ENCODE measurements at regions not wholly inside any gene's neighbourhood (a gene's known extent, or its start where the extent isn't known, plus 50 kb on each side); places are given as distances from the start of the nearest gene placed in this dataset.
"Not testable (repeated sequence)": the region's sequence is repeated elsewhere in the genome, so short reads cannot be mapped to it uniquely, and the experiment has no call there.

DNA sequence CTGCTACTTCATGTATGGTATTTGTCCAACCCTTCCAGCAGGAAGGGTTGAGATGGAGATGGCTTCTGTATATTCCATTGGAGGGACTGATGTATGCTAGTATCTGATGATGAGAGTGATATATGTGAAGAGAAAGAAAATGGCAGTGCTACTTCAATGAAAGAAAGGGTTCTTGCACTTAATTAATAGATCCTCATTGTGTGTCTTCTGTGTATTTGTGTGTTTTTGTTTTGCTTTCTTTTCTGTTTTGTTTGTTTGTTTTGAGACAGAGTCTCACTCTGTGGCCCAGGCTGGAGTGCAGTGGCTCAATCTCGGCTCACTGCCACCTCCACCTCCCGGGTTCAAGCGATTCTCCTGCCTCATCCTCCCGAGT is 61.2 kb upstream of the CRYM start:
- H3K9ac ChIP-seq (ENCODE audit: low read length), result no peak overlapping the region
- H3K36me3 ChIP-seq (ENCODE audit: low read length), result peaks cover 7% of the 10 kb centered on the region
- no peak overlapping the region for H3K4me3 ChIP-seq (ENCODE audit: insufficient read depth, low read length, poor library complexity, severe bottlenecking)
- H4K20me1 ChIP-seq (ENCODE audit: low read depth, low read length), result no peaks in the 10 kb centered on the region
- no peak overlapping the region for H3K4me2 ChIP-seq (ENCODE audit: low read depth, low read length, poor library complexity, severe bottlenecking)
- TF ChIP-seq EZH2phosphoT487 (conservative IDR thresholded peaks at IDR 0.05; ENCODE audit: low read length), result no peak
- TF ChIP-seq, protein P1, sequence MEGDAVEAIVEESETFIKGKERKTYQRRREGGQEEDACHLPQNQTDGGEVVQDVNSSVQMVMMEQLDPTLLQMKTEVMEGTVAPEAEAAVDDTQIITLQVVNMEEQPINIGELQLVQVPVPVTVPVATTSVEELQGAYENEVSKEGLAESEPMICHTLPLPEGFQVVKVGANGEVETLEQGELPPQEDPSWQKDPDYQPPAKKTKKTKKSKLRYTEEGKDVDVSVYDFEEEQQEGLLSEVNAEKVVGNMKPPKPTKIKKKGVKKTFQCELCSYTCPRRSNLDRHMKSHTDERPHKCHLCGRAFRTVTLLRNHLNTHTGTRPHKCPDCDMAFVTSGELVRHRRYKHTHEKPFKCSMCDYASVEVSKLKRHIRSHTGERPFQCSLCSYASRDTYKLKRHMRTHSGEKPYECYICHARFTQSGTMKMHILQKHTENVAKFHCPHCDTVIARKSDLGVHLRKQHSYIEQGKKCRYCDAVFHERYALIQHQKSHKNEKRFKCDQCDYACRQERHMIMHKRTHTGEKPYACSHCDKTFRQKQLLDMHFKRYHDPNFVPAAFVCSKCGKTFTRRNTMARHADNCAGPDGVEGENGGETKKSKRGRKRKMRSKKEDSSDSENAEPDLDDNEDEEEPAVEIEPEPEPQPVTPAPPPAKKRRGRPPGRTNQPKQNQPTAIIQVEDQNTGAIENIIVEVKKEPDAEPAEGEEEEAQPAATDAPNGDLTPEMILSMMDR (IDR thresholded peaks at IDR 0.05; ENCODE audit: insufficient read depth, low read length, poor library complexity, severe bottlenecking), result no peak
- H3K27ac ChIP-seq (ENCODE audit: low read depth, low read length), result no peak overlapping the region
- no peaks in the 10 kb centered on the region for H3F3A ChIP-seq (ENCODE audit: insufficient read depth)
- no peaks in the 10 kb centered on the region for H3K79me2 ChIP-seq (ENCODE audit: insufficient read depth, low read length)
- H2AFZ ChIP-seq (ENCODE audit: low read depth, low read length, severe bottlenecking), result no peak overlapping the region
- no peaks in the 10 kb centered on the region for H3K9me2 ChIP-seq (replicated peaks; ENCODE audit: insufficient read depth, low read length)
- H3K9me3 ChIP-seq (ENCODE audit: insufficient read depth, low read length), result no peaks in the 10 kb centered on the region
- no peaks in the 10 kb centered on the region for H3K27me3 ChIP-seq (ENCODE audit: low read length)

DNA sequence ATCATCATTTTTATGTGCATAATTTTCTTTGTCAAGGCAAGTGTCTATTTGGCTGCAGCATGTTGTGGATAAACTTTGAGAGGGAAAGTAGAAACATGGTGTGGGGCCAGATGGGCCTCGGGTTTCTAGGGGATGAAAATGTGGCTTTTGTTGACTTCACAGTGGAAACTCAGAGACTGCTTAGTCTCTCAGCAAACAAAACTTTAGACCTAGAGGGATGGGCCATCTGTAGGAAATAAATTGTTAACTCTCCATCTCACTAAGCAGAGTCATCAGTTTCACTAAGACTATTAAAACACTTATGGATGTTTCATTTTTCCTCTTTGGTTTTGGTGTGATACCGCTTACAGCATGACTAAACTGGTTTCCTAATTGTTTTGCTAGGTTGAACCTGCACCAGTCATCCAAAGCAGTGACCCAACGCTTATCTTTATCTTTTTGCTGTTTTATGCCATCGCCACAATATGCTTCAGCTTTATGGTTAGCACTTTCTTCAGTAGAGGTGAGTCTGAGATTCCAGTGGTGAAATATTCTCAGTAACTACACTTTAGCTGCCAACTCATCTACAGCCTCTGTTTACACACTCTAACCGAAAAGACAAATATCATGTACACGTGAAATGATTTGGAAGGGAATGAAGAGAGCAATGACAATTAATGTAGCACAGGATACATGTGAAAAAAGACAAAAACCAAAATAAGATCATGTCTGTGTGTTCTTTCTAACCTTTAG is 60.6 kb upstream of the CRYM start:
- TF ChIP-seq, protein P1 (IDR thresholded peaks at IDR 0.05; ENCODE audit: insufficient read depth, low read length, poor library complexity, severe bottlenecking), result no peak
- no peak for TF ChIP-seq EZH2phosphoT487 (conservative IDR thresholded peaks at IDR 0.05; ENCODE audit: low read length)
- Histone ChIP-seq H3K27ac (ENCODE audit: low read depth, low read length) (no peak overlapping the region), H3K4me3 (ENCODE audit: insufficient read depth, low read length, poor library complexity, severe bottlenecking) (no peak overlapping the region), H3F3A (ENCODE audit: insufficient read depth) (no peaks in the 10 kb centered on the region), H3K79me2 (ENCODE audit: insufficient read depth, low read length) (no peaks in the 10 kb centered on the region), H3K27me3 (ENCODE audit: low read length) (no peaks in the 10 kb centered on the region), H3K9me2 (replicated peaks; ENCODE audit: insufficient read depth, low read length) (no peaks in the 10 kb centered on the region), H3K9ac (ENCODE audit: low read length) (no peak overlapping the region), H3K9me3 (ENCODE audit: insufficient read depth, low read length) (no peaks in the 10 kb centered on the region), H3K4me2 (ENCODE audit: low read depth, low read length, poor library complexity, severe bottlenecking) (no peak overlapping the region), H3K36me3 (ENCODE audit: low read length) (peaks cover 7% of the 10 kb centered on the region), H2AFZ (ENCODE audit: low read depth, low read length, severe bottlenecking) (no peak overlapping the region), H4K20me1 (ENCODE audit: low read depth, low read length) (no peaks in the 10 kb centered on the region)

DNA sequence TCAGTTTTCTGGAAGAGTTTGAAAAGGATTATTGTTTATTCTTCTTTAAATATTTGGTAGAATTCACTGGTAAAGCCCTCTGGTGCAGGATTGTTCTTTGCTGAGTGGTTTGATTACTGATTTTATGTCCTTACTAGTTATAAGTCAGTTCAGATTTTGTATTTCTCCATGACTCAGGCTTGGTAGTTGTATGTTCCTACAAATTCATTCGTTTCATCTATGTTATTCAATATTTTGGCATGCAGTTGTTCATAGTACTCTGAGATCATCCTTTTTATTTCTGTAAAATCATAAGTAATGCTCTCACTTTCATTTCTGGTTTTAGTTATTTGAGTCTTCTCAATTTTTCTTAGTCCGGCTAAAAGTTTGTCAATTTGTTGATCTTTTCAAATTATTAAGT is 58.1 kb upstream of the CRYM start:
- Histone ChIP-seq H3K9ac (ENCODE audit: low read length) (no peak overlapping the region), H2AFZ (ENCODE audit: low read depth, low read length, severe bottlenecking) (no peak overlapping the region), H3K4me2 (ENCODE audit: low read depth, low read length, poor library complexity, severe bottlenecking) (no peak overlapping the region), H3K9me3 (ENCODE audit: insufficient read depth, low read length) (no peaks in the 10 kb centered on the region), H3K4me3 (ENCODE audit: insufficient read depth, low read length, poor library complexity, severe bottlenecking) (no peak overlapping the region), H3K9me2 (replicated peaks; ENCODE audit: insufficient read depth, low read length) (no peaks in the 10 kb centered on the region), H3K36me3 (ENCODE audit: low read length) (peaks cover 7% of the 10 kb centered on the region), H3K27me3 (ENCODE audit: low read length) (no peaks in the 10 kb centered on the region), H4K20me1 (ENCODE audit: low read depth, low read length) (no peaks in the 10 kb centered on the region), H3K27ac (ENCODE audit: low read depth, low read length) (no peak overlapping the region), H3K79me2 (ENCODE audit: insufficient read depth, low read length) (no peaks in the 10 kb centered on the region), H3F3A (ENCODE audit: insufficient read depth) (no peaks in the 10 kb centered on the region)
- TF ChIP-seq, protein P1 (IDR thresholded peaks at IDR 0.05; ENCODE audit: insufficient read depth, low read length, poor library complexity, severe bottlenecking), result no peak
- no peak for TF ChIP-seq EZH2phosphoT487 (conservative IDR thresholded peaks at IDR 0.05; ENCODE audit: low read length)

DNA sequence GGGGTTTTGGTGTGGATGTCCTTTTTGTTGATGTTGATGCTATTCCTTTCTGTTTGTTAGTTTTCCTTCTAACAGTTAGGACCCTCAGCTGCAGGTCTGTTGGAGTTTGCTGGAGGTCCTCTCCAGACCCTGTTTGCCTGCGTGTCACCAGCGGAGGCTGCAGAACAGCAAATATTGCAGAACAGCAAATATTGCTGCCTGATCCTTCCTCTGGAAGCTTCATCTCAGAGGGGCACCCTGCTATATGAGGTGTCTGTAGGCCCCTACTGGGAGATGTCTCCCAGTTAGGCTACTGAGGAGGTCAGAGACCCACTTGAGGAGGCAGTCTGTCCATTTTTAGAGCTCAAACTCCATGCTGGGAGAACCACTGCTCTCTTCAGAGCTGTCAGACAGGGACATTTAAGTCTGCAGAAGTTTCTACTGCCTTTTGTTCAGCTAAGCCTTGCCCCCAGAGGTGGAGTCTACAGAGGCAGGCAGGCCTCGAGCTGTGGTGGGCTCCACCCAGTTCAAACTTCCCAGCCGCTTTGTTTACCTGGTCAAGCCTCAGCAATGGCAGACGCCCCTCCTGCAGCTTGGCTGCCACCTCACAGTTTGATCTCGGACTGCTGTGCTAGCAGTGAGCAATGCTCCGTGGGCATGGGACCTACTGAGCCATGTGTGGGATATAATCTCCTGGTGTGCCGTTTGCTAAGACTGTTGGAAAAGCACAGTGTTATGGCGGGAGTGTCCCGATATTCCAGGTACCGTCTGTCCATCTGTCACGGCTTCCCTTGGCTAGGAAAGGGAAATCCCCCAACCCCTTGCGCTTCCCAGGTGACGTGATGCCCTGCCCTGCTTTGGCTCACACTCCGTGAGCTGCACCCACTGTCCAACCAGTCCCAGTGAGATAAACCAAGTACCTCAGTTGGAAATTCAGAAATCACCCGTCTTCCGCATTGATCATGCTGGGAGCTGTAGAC is 56.4 kb upstream of the CRYM start:
- H4K20me1 ChIP-seq (ENCODE audit: low read depth, low read length); H3K27me3 ChIP-seq (ENCODE audit: low read length); H3K4me2 ChIP-seq (ENCODE audit: low read depth, low read length, poor library complexity, severe bottlenecking); H3F3A ChIP-seq (ENCODE audit: insufficient read depth); H3K9me2 ChIP-seq (replicated peaks; ENCODE audit: insufficient read depth, low read length); H3K36me3 ChIP-seq (ENCODE audit: low read length); H3K4me3 ChIP-seq (ENCODE audit: insufficient read depth, low read length, poor library complexity, severe bottlenecking); H2AFZ ChIP-seq (ENCODE audit: low read depth, low read length, severe bottlenecking); H3K79me2 ChIP-seq (ENCODE audit: insufficient read depth, low read length); H3K27ac ChIP-seq (ENCODE audit: low read depth, low read length); H3K9ac ChIP-seq (ENCODE audit: low read length); H3K9me3 ChIP-seq (ENCODE audit: insufficient read depth, low read length): not testable (repeated sequence)

DNA sequence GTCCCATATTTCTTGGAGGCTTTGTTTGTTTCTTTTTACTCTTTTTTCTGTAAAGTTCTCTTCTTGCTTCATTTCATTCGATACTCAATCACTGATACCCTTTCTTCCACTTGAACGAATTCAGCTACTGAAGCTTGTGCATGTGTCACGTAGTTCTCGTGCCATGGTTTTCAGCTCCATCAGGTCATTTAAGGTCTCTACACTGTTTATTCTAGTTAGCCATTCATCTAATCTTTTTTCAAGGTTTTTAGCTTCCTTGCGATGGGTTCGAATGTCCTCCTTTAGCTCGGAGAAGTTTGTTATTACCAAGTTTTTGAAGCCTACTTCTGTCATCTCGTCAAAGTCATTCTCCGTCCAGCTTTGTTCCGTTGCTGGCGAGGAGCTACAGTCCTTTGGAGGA is 55.6 kb upstream of the CRYM start:
- H3K36me3 ChIP-seq (ENCODE audit: low read length); H3K4me3 ChIP-seq (ENCODE audit: insufficient read depth, low read length, poor library complexity, severe bottlenecking); H3K9me3 ChIP-seq (ENCODE audit: insufficient read depth, low read length); H3K9me2 ChIP-seq (replicated peaks; ENCODE audit: insufficient read depth, low read length); H2AFZ ChIP-seq (ENCODE audit: low read depth, low read length, severe bottlenecking); H3K9ac ChIP-seq (ENCODE audit: low read length); H3K79me2 ChIP-seq (ENCODE audit: insufficient read depth, low read length); H3F3A ChIP-seq (ENCODE audit: insufficient read depth); H3K27ac ChIP-seq (ENCODE audit: low read depth, low read length); H4K20me1 ChIP-seq (ENCODE audit: low read depth, low read length); H3K27me3 ChIP-seq (ENCODE audit: low read length); H3K4me2 ChIP-seq (ENCODE audit: low read depth, low read length, poor library complexity, severe bottlenecking): not testable (repeated sequence)
